ENCODE measurements at regions not wholly inside any gene's neighbourhood (a gene's known extent, or its start where the extent isn't known, plus 50 kb on each side); places are given as distances from the start of the nearest gene placed in this dataset.
A peak's percentile ranks its signal among the peaks of the same experiment; 100 is the strongest.

- TF ChIP-seq, protein P1, sequence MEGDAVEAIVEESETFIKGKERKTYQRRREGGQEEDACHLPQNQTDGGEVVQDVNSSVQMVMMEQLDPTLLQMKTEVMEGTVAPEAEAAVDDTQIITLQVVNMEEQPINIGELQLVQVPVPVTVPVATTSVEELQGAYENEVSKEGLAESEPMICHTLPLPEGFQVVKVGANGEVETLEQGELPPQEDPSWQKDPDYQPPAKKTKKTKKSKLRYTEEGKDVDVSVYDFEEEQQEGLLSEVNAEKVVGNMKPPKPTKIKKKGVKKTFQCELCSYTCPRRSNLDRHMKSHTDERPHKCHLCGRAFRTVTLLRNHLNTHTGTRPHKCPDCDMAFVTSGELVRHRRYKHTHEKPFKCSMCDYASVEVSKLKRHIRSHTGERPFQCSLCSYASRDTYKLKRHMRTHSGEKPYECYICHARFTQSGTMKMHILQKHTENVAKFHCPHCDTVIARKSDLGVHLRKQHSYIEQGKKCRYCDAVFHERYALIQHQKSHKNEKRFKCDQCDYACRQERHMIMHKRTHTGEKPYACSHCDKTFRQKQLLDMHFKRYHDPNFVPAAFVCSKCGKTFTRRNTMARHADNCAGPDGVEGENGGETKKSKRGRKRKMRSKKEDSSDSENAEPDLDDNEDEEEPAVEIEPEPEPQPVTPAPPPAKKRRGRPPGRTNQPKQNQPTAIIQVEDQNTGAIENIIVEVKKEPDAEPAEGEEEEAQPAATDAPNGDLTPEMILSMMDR (conservative IDR thresholded peaks at IDR 0.05; ENCODE audit: low read depth, low read length): no peak
- H3K9ac ChIP-seq: no peak overlapping the region
- no peaks in the 10 kb centered on the region for H3K36me3 ChIP-seq (ENCODE audit: insufficient read depth)
- H4K20me1 ChIP-seq (ENCODE audit: insufficient read depth): no peaks in the 10 kb centered on the region
- H3K4me1 ChIP-seq (ENCODE audit: low read depth, poor library complexity, severe bottlenecking): no peaks in the 10 kb centered on the region
- no peaks in the 10 kb centered on the region for H3K27me3 ChIP-seq (ENCODE audit: insufficient read depth, low read depth)
- H3K79me2 ChIP-seq (ENCODE audit: insufficient read depth, low read depth): no peaks in the 10 kb centered on the region
- H3K4me3 ChIP-seq (IDR thresholded peaks at IDR 0.05; ENCODE audit: insufficient read depth, low read depth, low read length): no peak overlapping the region
- no peak overlapping the region for H3K27ac ChIP-seq
- H3K4me2 ChIP-seq: no peak overlapping the region
- no peak overlapping the region for H2AFZ ChIP-seq (ENCODE audit: low read depth)
Observed at GRCh38 chr4:175252642-175253041, 334.5 kb downstream of the ADAM29 start.

- H3K27ac ChIP-seq: no peak overlapping the region
- no peaks in the 10 kb centered on the region for H3K79me2 ChIP-seq (ENCODE audit: insufficient read depth, low read depth)
- H3K4me2 ChIP-seq: no peak overlapping the region
- no peaks in the 10 kb centered on the region for H3K4me1 ChIP-seq (ENCODE audit: low read depth, poor library complexity, severe bottlenecking)
- TF ChIP-seq, protein P1 (conservative IDR thresholded peaks at IDR 0.05; ENCODE audit: low read depth, low read length): peak; percentile 60
- H3K9ac ChIP-seq: no peak overlapping the region
- no peaks in the 10 kb centered on the region for H4K20me1 ChIP-seq (ENCODE audit: insufficient read depth)
- no peaks in the 10 kb centered on the region for H3K36me3 ChIP-seq (ENCODE audit: insufficient read depth)
- H2AFZ ChIP-seq (ENCODE audit: low read depth): no peak overlapping the region
- H3K27me3 ChIP-seq (ENCODE audit: insufficient read depth, low read depth): no peaks in the 10 kb centered on the region
- no peak overlapping the region for H3K4me3 ChIP-seq (IDR thresholded peaks at IDR 0.05; ENCODE audit: insufficient read depth, low read depth, low read length)
Observed at GRCh38 chr4:175253184-175253902, 335.2 kb downstream of the ADAM29 start.

- no peak overlapping the region for H3K4me2 ChIP-seq
- no peak overlapping the region for H3K4me3 ChIP-seq (IDR thresholded peaks at IDR 0.05; ENCODE audit: insufficient read depth, low read depth, low read length)
- H2AFZ ChIP-seq (ENCODE audit: low read depth): no peak overlapping the region
- peaks cover 4% of the 10 kb centered on the region for H3K4me1 ChIP-seq (ENCODE audit: low read depth, poor library complexity, severe bottlenecking)
- H3K9ac ChIP-seq: no peak overlapping the region
- H4K20me1 ChIP-seq (ENCODE audit: insufficient read depth): no peaks in the 10 kb centered on the region
- TF ChIP-seq, protein P1 (conservative IDR thresholded peaks at IDR 0.05; ENCODE audit: low read depth, low read length): no peak
- no peaks in the 10 kb centered on the region for H3K79me2 ChIP-seq (ENCODE audit: insufficient read depth, low read depth)
- no peak overlapping the region for H3K27ac ChIP-seq
- H3K36me3 ChIP-seq (ENCODE audit: insufficient read depth): no peaks in the 10 kb centered on the region
- no peaks in the 10 kb centered on the region for H3K27me3 ChIP-seq (ENCODE audit: insufficient read depth, low read depth)
Observed at GRCh38 chr4:175263537-175263936, 345.4 kb downstream of the ADAM29 start.

- Histone ChIP-seq H3K4me2 (no peak overlapping the region), H2AFZ (ENCODE audit: low read depth) (peak overlapping the region; percentile 45), H3K27me3 (ENCODE audit: insufficient read depth, low read depth) (no peaks in the 10 kb centered on the region)
Observed at GRCh38 chr4:175271010-175271630, 353.0 kb downstream of the ADAM29 start.

More at GRCh38 chr4:175271010-175271630, 353.0 kb downstream of the ADAM29 start:
- Histone ChIP-seq H3K4me1 (ENCODE audit: low read depth, poor library complexity, severe bottlenecking) (peaks cover 10% of the 10 kb centered on the region), H3K36me3 (ENCODE audit: insufficient read depth) (no peaks in the 10 kb centered on the region), H3K4me3 (IDR thresholded peaks at IDR 0.05; ENCODE audit: insufficient read depth, low read depth, low read length) (no peak overlapping the region), H3K27ac (no peak overlapping the region), H4K20me1 (ENCODE audit: insufficient read depth) (no peaks in the 10 kb centered on the region), H3K79me2 (ENCODE audit: insufficient read depth, low read depth) (no peaks in the 10 kb centered on the region), H3K9ac (no peak overlapping the region)
- TF ChIP-seq, protein P1 (conservative IDR thresholded peaks at IDR 0.05; ENCODE audit: low read depth, low read length): no peak

Data from KMS-11 (cell line).